ENCODE measurements at regions not wholly inside any gene's neighbourhood (a gene's known extent, or its start where the extent isn't known, plus 50 kb on each side); places are given as distances from the start of the nearest gene placed in this dataset.

DNA sequence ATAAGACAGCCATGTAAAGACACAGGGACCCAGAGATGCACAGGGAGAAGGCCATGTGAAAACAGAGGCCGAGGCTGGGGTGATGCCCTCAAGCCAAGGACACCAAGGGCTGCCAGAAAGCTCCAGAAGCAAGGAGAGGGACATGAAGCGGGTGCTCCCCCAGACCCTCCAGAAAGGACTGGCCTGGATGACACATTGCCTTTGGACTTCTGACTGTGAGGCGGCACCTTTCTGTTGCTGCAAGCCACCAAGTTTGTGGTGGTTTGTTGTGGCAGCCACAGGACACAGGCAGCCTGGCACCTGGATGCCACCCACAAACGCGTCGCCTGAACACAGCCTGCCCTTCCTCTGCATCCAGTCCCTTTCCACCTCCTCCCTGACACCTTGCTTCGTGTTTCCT is 67.1 kb downstream of the RHOB start:
- Histone ChIP-seq H4K91ac (ENCODE audit: insufficient read depth, low read depth, low read length) (peak overlapping the region; percentile 98), H3K9me1 (ENCODE audit: insufficient read depth, low read length) (peaks cover 17% of the 10 kb centered on the region), H2BK20ac (ENCODE audit: low read depth, low read length) (peak overlapping the region; percentile 98), H2BK120ac (ENCODE audit: low read depth, low read length) (peak overlapping the region; percentile 97), H3K14ac (replicated peaks; ENCODE audit: low read depth, low read length) (peak overlapping the region; percentile 94), H4K5ac (ENCODE audit: low read depth, low read length) (peak overlapping the region; percentile 95), H3K27ac (ENCODE audit: insufficient read depth, low read length) (peak overlapping the region; percentile 68; the same call in 1 of the 2 replicates), H3K4me2 (ENCODE audit: low read depth, low read length) (no peak overlapping the region), H2AK5ac (ENCODE audit: low read depth, low read length) (peak overlapping the region; percentile 96), H3K36me3 (ENCODE audit: control insufficient read depth, insufficient read depth, low read length) (no peaks in the 10 kb centered on the region), H2AK9ac (replicated peaks; ENCODE audit: low read depth, low read length, poor library complexity) (peak overlapping the region; percentile 68), H3K9ac (ENCODE audit: low read depth, low read length) (no peak overlapping the region), H3K56ac (ENCODE audit: extremely low read depth, insufficient read depth, low read length) (no peak overlapping the region), H4K20me1 (ENCODE audit: insufficient read depth, low read length) (no peaks in the 10 kb centered on the region), H3K18ac (ENCODE audit: low read depth, low read length) (peak overlapping the region; percentile 90), H3K4ac (ENCODE audit: low read depth, low read length) (peak overlapping the region; percentile 95), H3K4me3 (ENCODE audit: insufficient read depth, low read depth, low read length) (no peak overlapping the region), H2AFZ (replicated peaks; ENCODE audit: low read length, poor library complexity) (peak overlapping the region; percentile 73), H4K8ac (ENCODE audit: low read depth in 2 of 2, low read length in 2 of 2) (peak overlapping the region; percentile 74 to 88), H3K9me3 (ENCODE audit: control insufficient read depth, insufficient read depth, low read length) (peaks cover 2% of the 10 kb centered on the region; the same call in 1 of the 2 replicates), H3K23ac (ENCODE audit: low read depth, low read length) (peak overlapping the region; percentile 78; the same call in 1 of the 2 replicates), H3K4me1 (ENCODE audit: control insufficient read depth, insufficient read depth, low read length) (peaks cover 16% of the 10 kb centered on the region), H2BK5ac (ENCODE audit: low read depth, low read length, poor library complexity, severe bottlenecking) (peak overlapping the region; percentile 61), H3K79me1 (ENCODE audit: low read depth in 1 of 2, low read length in 2 of 2) (no peaks in the 10 kb centered on the region), H2BK15ac (ENCODE audit: low read depth, low read length) (peak overlapping the region; percentile 92), H3K27me3 (ENCODE audit: control insufficient read depth, insufficient read depth, low read length) (no peaks in the 10 kb centered on the region)
- dilution Hi-C loops (cut with HindIII; ENCODE audit: low sequenced_read_pairs, unreplicated experiment) (no loop called here), intact Hi-C loops (cut with micrococcal nuclease) (no loop called here), in situ Hi-C loops (cut with MboI; ENCODE audit: low sequenced_read_pairs) (no loop called here)
- ATAC-seq (ENCODE audit: low read depth): no peak
- no TSS peak for BruUV-seq (replicated peaks)
- 91% methylated on average over 3 of the region's 7 CpGs; no CpG with 5 or more reads in 1 of the 2 experiments for WGBS, 2 experiments (ENCODE audit: extremely low coverage in 2 of 2, insufficient read length in 1 of 2)
- CTCF ChIA-PET: no interaction called here
- no peak for TF ChIP-seq MAZ (IDR thresholded peaks at IDR 0.05; ENCODE audit: borderline replicate concordance, low read depth, low read length)
- POLR2A ChIA-PET (ENCODE audit: unreplicated experiment): no interaction called here
- no peak for DNase-seq
